ENCODE measurements at regions not wholly inside any gene's neighbourhood (a gene's known extent, or its start where the extent isn't known, plus 50 kb on each side); places are given as distances from the start of the nearest gene placed in this dataset.
A peak's percentile ranks its signal among the peaks of the same experiment; 100 is the strongest.

- no peak for TF ChIP-seq POLR2A (IDR thresholded peaks at IDR 0.05; ENCODE audit: low read depth, low read length)
- FAIRE-seq (no peak), DNase-seq (ENCODE audit: insufficient read length, low spot score) (no peak)
Measured at GRCh38 chr11:119800171-119800570, 71.2 kb upstream of the NECTIN1 start.

- DNase-seq (ENCODE audit: insufficient read length, low spot score): no peak
- FAIRE-seq: no peak
- TF ChIP-seq POLR2A (IDR thresholded peaks at IDR 0.05; ENCODE audit: low read depth, low read length): no peak
Measured at GRCh38 chr11:119798656-119799055, 69.7 kb upstream of the NECTIN1 start.

DNA sequence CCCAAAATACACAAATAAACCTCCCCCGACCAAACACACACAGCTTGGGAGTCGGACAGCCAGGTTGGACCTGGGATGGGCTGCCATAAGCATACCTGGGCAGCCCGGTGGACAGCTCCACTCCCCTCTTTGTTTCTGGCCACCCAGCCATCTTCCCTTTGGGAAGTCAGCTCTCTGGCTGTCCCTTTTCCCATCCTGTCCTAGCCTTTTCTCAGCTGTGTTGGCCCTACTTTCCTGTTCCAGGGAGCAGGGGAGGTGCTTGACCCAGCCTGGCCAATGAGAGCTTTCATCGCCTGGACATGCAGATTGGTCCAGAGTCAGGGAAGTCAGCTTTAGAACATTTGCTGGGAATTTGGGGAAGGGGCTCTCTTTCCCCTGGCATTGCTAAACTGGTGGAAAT, 68.7 kb upstream of the NECTIN1 start:
- no peak for TF ChIP-seq POLR2A (IDR thresholded peaks at IDR 0.05; ENCODE audit: low read depth, low read length)
- DNase-seq (ENCODE audit: insufficient read length, low spot score) (no peak), FAIRE-seq (no peak)

DNA sequence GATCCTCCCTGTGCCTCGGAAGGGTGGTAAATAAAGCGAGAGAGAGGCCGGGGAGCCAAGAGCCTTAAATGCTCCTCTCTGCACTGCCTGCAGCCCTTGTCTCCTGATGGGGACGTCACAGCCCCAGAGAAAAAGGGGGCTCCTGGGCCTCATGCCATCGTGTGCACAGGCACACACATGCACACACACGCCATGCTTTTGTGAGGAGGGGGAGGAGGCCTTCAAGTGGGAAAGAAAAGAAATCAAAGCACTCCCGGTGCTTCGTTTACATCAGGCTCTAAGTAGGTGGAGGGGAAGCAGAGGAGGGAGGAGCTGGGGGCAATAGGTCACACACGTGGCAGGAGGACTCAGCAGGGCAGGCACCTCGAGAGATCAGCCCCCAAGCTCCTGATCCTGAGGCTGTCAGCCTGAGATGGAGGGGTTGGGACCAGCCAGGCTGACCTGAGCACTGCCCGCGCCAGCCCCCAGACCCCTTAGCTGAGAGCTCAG, 68.2 kb upstream of the NECTIN1 start:
- FAIRE-seq (no peak), DNase-seq (ENCODE audit: insufficient read length, low spot score) (no peak)
- TF ChIP-seq POLR2A (IDR thresholded peaks at IDR 0.05; ENCODE audit: low read depth, low read length): no peak

- TF ChIP-seq POLR2A (IDR thresholded peaks at IDR 0.05; ENCODE audit: low read depth, low read length): no peak
- no peak for FAIRE-seq
Measured at GRCh38 chr11:119796363-119797060, 67.5 kb upstream of the NECTIN1 start.

GRCh38 chr11:119795690-119796089, 66.7 kb upstream of the NECTIN1 start:
- FAIRE-seq (no peak), DNase-seq (ENCODE audit: insufficient read length, low spot score) (no peak)
- no peak for TF ChIP-seq POLR2A (IDR thresholded peaks at IDR 0.05; ENCODE audit: low read depth, low read length)

More at GRCh38 chr11:119796363-119797060, 67.5 kb upstream of the NECTIN1 start:
- no peak for DNase-seq (ENCODE audit: insufficient read length, low spot score)

DNA sequence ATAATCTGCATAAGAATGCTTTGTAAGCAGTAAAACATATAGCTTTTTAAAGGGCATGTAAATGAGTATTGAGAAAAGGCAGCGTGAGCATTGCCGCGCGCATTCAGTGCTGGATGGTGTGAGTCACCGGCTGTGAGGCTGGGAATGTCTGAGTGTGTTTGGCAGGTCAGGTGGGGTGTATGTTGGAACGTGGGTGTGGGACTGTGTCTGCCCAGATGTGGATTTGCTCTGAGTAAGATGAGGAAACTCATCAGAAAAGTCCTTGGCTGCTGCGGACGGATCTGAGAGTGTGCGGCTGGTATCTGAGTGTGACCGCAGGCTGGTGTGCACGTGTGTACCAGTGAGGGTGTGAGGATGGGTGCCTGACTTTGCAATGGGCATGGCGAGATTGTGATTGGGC, 66.2 kb upstream of the NECTIN1 start:
- no peak for TF ChIP-seq POLR2A (IDR thresholded peaks at IDR 0.05; ENCODE audit: low read depth, low read length)
- FAIRE-seq: peak; percentile 64
- peak; percentile 59 for DNase-seq (ENCODE audit: insufficient read length, low spot score)

DNA sequence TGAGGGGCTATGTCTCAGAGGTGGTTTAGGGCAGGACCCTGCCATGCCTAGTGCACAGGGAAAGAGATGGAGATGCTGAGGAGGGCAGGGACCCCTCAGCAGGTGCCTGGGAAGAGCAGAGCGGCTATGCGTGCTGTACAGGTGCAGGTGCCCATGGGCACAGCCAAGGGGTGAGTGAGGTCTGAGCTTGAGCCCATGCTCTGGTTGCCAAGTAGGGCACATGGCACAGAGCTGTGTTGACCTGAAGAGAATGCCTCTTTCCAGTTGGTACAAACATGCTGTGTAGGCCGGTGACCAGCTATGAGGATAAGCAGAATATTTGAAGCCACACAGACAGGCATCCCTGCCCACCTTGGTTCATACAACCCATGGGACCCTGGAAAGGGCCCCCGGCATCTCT, 65.8 kb upstream of the NECTIN1 start:
- DNase-seq (ENCODE audit: insufficient read length, low spot score) (no peak), FAIRE-seq (no peak)
- no peak for TF ChIP-seq POLR2A (IDR thresholded peaks at IDR 0.05; ENCODE audit: low read depth, low read length)

GRCh38 chr11:119794141-119794665, 65.2 kb upstream of the NECTIN1 start:
- DNase-seq (ENCODE audit: insufficient read length, low spot score) (no peak), FAIRE-seq (no peak)
- no peak for TF ChIP-seq POLR2A (IDR thresholded peaks at IDR 0.05; ENCODE audit: low read depth, low read length)

GRCh38 chr11:119793335-119793984, 64.5 kb upstream of the NECTIN1 start:
- DNase-seq (ENCODE audit: insufficient read length, low spot score) (no peak), FAIRE-seq (no peak)
- TF ChIP-seq POLR2A (IDR thresholded peaks at IDR 0.05; ENCODE audit: low read depth, low read length): no peak

DNA sequence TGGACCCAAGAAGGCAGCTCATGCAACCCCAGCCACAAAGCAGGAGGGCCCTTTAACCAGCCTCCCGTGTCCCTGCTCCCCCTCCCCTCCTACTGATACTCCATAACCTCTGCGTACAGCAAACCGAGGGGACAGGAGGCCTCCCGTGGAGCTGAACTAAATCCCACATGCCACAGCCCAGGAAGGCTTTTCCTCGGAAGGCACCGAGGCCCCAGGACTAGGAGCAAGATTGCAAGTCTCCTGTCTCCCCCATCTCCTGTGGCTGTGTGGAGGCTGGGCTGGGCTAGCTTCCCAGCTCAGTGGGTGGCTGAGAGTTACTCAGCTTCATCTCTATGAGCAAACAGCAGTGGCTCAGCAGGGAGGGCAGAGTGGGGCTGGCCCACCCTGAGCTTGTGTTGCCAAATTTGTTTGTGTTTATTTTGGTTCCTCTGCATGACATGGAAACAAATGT, 62.7 kb upstream of the NECTIN1 start:
- DNase-seq (ENCODE audit: insufficient read length, low spot score): peak; percentile 51
- peak; percentile 52 for FAIRE-seq
- TF ChIP-seq POLR2A (IDR thresholded peaks at IDR 0.05; ENCODE audit: low read depth, low read length): no peak

GRCh38 chr11:119791047-119791446, 62.0 kb upstream of the NECTIN1 start:
- FAIRE-seq (no peak), DNase-seq (ENCODE audit: insufficient read length, low spot score) (no peak)
- no peak for TF ChIP-seq POLR2A (IDR thresholded peaks at IDR 0.05; ENCODE audit: low read depth, low read length)

DNA sequence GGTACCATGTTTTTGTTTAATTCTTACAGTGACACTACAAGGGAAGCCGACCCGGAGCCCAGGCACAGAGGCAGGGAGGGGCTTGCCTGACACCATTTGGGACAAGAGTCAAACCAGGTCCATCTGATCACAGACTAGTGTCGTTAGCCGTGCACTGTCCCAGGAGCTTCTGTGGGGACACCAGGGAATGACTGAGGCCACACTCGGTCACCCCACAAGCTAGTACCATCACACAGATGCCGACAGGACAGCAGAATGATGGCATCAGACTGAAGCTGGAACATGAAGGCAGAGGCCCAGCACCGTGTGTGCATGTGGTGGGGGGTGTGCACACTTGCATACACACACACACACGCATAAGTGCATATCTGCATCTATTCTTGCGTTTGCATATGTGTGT, 61.5 kb upstream of the NECTIN1 start:
- TF ChIP-seq POLR2A (IDR thresholded peaks at IDR 0.05; ENCODE audit: low read depth, low read length): no peak
- DNase-seq (ENCODE audit: insufficient read length, low spot score) (no peak), FAIRE-seq (no peak)

- FAIRE-seq: no peak
- TF ChIP-seq POLR2A (IDR thresholded peaks at IDR 0.05; ENCODE audit: low read depth, low read length): no peak
- DNase-seq (ENCODE audit: insufficient read length, low spot score): no peak
Measured at GRCh38 chr11:119789766-119790407, 60.9 kb upstream of the NECTIN1 start.

Data from H54 (cell line).